ENCODE measurements at regions not wholly inside any gene's neighbourhood (a gene's known extent, or its start where the extent isn't known, plus 50 kb on each side); places are given as distances from the start of the nearest gene placed in this dataset.

- Mint-ChIP-seq H3K4me3 (ENCODE audit: unreplicated experiment) (no peak overlapping the region), H3K27ac (ENCODE audit: unreplicated experiment) (no peak overlapping the region), H3K36me3 (ENCODE audit: unreplicated experiment) (peaks cover 5% of the 10 kb centered on the region), H3K4me1 (ENCODE audit: low read depth, unreplicated experiment) (no peaks in the 10 kb centered on the region), H3K27me3 (ENCODE audit: unreplicated experiment) (peaks cover 2% of the 10 kb centered on the region), H3K9me3 (ENCODE audit: unreplicated experiment) (no peaks in the 10 kb centered on the region)
- DNase-seq, result no peak
- TF ChIP-seq CTCF (IDR thresholded peaks at IDR 0.05; ENCODE audit: partially characterized antibody, unreplicated experiment), result no peak
Observed at GRCh38 chr2:220701115-220701514, 871.0 kb downstream of the EPHA4 start.

- Mint-ChIP-seq H3K27me3 (ENCODE audit: unreplicated experiment) (no peaks in the 10 kb centered on the region), H3K9me3 (ENCODE audit: unreplicated experiment) (no peaks in the 10 kb centered on the region), H3K4me3 (ENCODE audit: unreplicated experiment) (no peak overlapping the region), H3K27ac (ENCODE audit: unreplicated experiment) (no peak overlapping the region), H3K36me3 (ENCODE audit: unreplicated experiment) (peaks cover 5% of the 10 kb centered on the region), H3K4me1 (ENCODE audit: low read depth, unreplicated experiment) (no peaks in the 10 kb centered on the region)
- no peak for TF ChIP-seq CTCF (IDR thresholded peaks at IDR 0.05; ENCODE audit: partially characterized antibody, unreplicated experiment)
- no peak for DNase-seq
Observed at GRCh38 chr2:220703279-220703678, 868.8 kb downstream of the EPHA4 start.

- H3K9me3 Mint-ChIP-seq (ENCODE audit: unreplicated experiment), result no peaks in the 10 kb centered on the region
- no peak for DNase-seq
- H3K36me3 Mint-ChIP-seq (ENCODE audit: unreplicated experiment), result peaks cover 5% of the 10 kb centered on the region
- no peak overlapping the region for H3K4me3 Mint-ChIP-seq (ENCODE audit: unreplicated experiment)
- H3K27ac Mint-ChIP-seq (ENCODE audit: unreplicated experiment), result no peak overlapping the region
- TF ChIP-seq CTCF (IDR thresholded peaks at IDR 0.05; ENCODE audit: partially characterized antibody, unreplicated experiment), result no peak
- H3K27me3 Mint-ChIP-seq (ENCODE audit: unreplicated experiment), result no peaks in the 10 kb centered on the region
- H3K4me1 Mint-ChIP-seq (ENCODE audit: low read depth, unreplicated experiment), result no peaks in the 10 kb centered on the region
Observed at GRCh38 chr2:220704081-220704480, 868.0 kb downstream of the EPHA4 start.

GRCh38 chr2:220704810-220705209 lies 867.3 kb downstream of the EPHA4 start:
- TF ChIP-seq CTCF (IDR thresholded peaks at IDR 0.05; ENCODE audit: partially characterized antibody, unreplicated experiment), result no peak
- Mint-ChIP-seq H3K9me3 (ENCODE audit: unreplicated experiment) (no peaks in the 10 kb centered on the region), H3K36me3 (ENCODE audit: unreplicated experiment) (peaks cover 5% of the 10 kb centered on the region), H3K4me1 (ENCODE audit: low read depth, unreplicated experiment) (no peaks in the 10 kb centered on the region), H3K27me3 (ENCODE audit: unreplicated experiment) (no peaks in the 10 kb centered on the region), H3K27ac (ENCODE audit: unreplicated experiment) (no peak overlapping the region), H3K4me3 (ENCODE audit: unreplicated experiment) (no peak overlapping the region)
- DNase-seq, result no peak

- no peak for TF ChIP-seq CTCF (IDR thresholded peaks at IDR 0.05; ENCODE audit: partially characterized antibody, unreplicated experiment)
- H3K27me3 Mint-ChIP-seq (ENCODE audit: unreplicated experiment), result no peaks in the 10 kb centered on the region
- H3K4me1 Mint-ChIP-seq (ENCODE audit: low read depth, unreplicated experiment), result no peaks in the 10 kb centered on the region
- DNase-seq, result no peak
- no peaks in the 10 kb centered on the region for H3K9me3 Mint-ChIP-seq (ENCODE audit: unreplicated experiment)
- no peak overlapping the region for H3K27ac Mint-ChIP-seq (ENCODE audit: unreplicated experiment)
- no peak overlapping the region for H3K4me3 Mint-ChIP-seq (ENCODE audit: unreplicated experiment)
- H3K36me3 Mint-ChIP-seq (ENCODE audit: unreplicated experiment), result peaks cover 5% of the 10 kb centered on the region
Observed at GRCh38 chr2:220705678-220706077, 866.4 kb downstream of the EPHA4 start.
